ENCODE measurements at regions not wholly inside any gene's neighbourhood (a gene's known extent, or its start where the extent isn't known, plus 50 kb on each side); places are given as distances from the start of the nearest gene placed in this dataset.

- no peak for TF ChIP-seq CTCF (IDR thresholded peaks at IDR 0.05)
- no peak for TF ChIP-seq POLR2A (IDR thresholded peaks at IDR 0.05)
- TF ChIP-seq POLR2AphosphoS5 (IDR thresholded peaks at IDR 0.05) = no peak
These were observed 487.7 kb downstream of the GADD45G start for GRCh38 chr9:90092508-90092907.
